SK-N-SH (cell line): ENCODE measurements at regions not wholly inside any gene's neighbourhood (a gene's known extent, or its start where the extent isn't known, plus 50 kb on each side); places are given as distances from the start of the nearest gene placed in this dataset.

Experiments
- CTCF ChIA-PET: fragments of 300-600, 350-600 bp; formaldehyde crosslinking; extraction: SDS; loops from one replicate; lab custom pipeline; 2021; lab: Yijun Ruan, JAX
- POLR2A ChIA-PET: fragments of 350-600 bp; sonication (Branson Sonifier 250); formaldehyde crosslinking; extraction: SDS; loops from one replicate; lab custom pipeline; 2020; ENCODE audit warnings: antibody characterized with exemption, inconsistent platforms; lab: Yijun Ruan, JAX
- DNase-seq: peaks from one replicate; pipeline ENCODE4 v3.0.0; 2012
- H2AFZ ChIP-seq: fragments of 200-600 bp; sonication (generic); 2 replicates; pipeline ENCODE4 v1.8.1; 2016; ENCODE audit warnings: antibody characterized with exemption, mild to moderate bottlenecking, low read depth
- H3F3A ChIP-seq: fragments of 200-600 bp; sonication (generic); replicated peaks from 2 replicates; pipeline ENCODE3; 2016; ENCODE audit warnings: antibody characterized with exemption, mild to moderate bottlenecking; ENCODE audit not compliant: insufficient read depth
- H3K27ac ChIP-seq, 2 experiments: fragments of 200-500 bp in 1 of 2; fragments of 200-600 bp in 1 of 2; sonication (Bioruptor generic) in 1 of 2; sonication (generic), shearing (Covaris generic) in 1 of 2; 2 replicates each; pipeline versions ENCODE4 v1.5.1 to v1.6.1; 2014 to 2016; ENCODE audit warnings: low read depth in 2 of 2, inconsistent platforms in 1 of 2, low read length in 1 of 2, mild to moderate bottlenecking in 1 of 2, mixed read lengths in 1 of 2
- H3K27me3 ChIP-seq: fragments of 200-600 bp; sonication (generic), shearing (Covaris generic); 2 replicates; pipeline ENCODE4 v1.6.1; 2016; ENCODE audit warnings: mixed run types; ENCODE audit not compliant: insufficient read depth
- H3K36me3 ChIP-seq, 2 experiments: fragments of 200-500 bp in 1 of 2; fragments of 200-600 bp in 1 of 2; sonication (Bioruptor generic) in 1 of 2; sonication (generic) in 1 of 2; replicated peaks in 1 of 2; 2 replicates each; pipeline versions ENCODE3 to v1.5.1; 2014 to 2016; ENCODE audit warnings: low read length in 1 of 2, mild to moderate bottlenecking in 1 of 2; ENCODE audit not compliant: insufficient read depth in 2 of 2, control insufficient read depth in 1 of 2
- H3K4me1 ChIP-seq, 2 experiments: fragments of 200-500 bp in 1 of 2; fragments of 200-600 bp in 1 of 2; sonication (Bioruptor generic) in 1 of 2; sonication (generic), shearing (Covaris generic) in 1 of 2; 2 replicates each; pipeline versions ENCODE4 v1.5.1 to v1.6.1; 2014 to 2016; ENCODE audit warnings: low read depth in 1 of 2, low read length in 1 of 2, mixed run types in 1 of 2; ENCODE audit not compliant: insufficient read depth in 2 of 2, control insufficient read depth in 1 of 2
- H3K4me2 ChIP-seq: fragments of 200-600 bp; sonication (generic), shearing (Covaris generic); 2 replicates; pipeline ENCODE4 v1.6.1; 2017; ENCODE audit warnings: mixed run types
- H3K4me3 ChIP-seq, 2 experiments: fragments of 200-500 bp in 1 of 2; fragments of 200-600 bp in 1 of 2; sonication (Bioruptor generic) in 1 of 2; sonication (generic), shearing (Covaris generic) in 1 of 2; 2 replicates each; pipeline versions ENCODE4 v1.5.1 to v1.8.1; 2014 to 2016; ENCODE audit warnings: low read depth in 2 of 2, inconsistent platforms in 1 of 2, low read length in 1 of 2, mild to moderate bottlenecking in 1 of 2, mixed read lengths in 1 of 2, moderate library complexity in 1 of 2
- H3K79me2 ChIP-seq: fragments of 200-600 bp; sonication (generic); 2 replicates; pipeline ENCODE4 v1.8.1; 2017; ENCODE audit warnings: mild to moderate bottlenecking; ENCODE audit not compliant: insufficient read depth
- H3K9ac ChIP-seq: fragments of 200-600 bp; sonication (generic); 2 replicates; pipeline ENCODE4 v1.6.1; 2017; ENCODE audit warnings: mixed run types
- H3K9me2 ChIP-seq: fragments of 200-600 bp; sonication (generic); 2 replicates; pipeline ENCODE4 v1.6.1; 2017; ENCODE audit warnings: mixed run types
- H3K9me3 ChIP-seq: fragments of 200-600 bp; sonication (generic); 2 replicates; pipeline ENCODE4 v1.6.1; 2017; ENCODE audit warnings: mixed run types, mild to moderate bottlenecking, moderate library complexity
- H4K20me1 ChIP-seq: fragments of 200-600 bp; sonication (generic); 2 replicates; pipeline ENCODE4 v1.6.1; 2017; ENCODE audit warnings: mild to moderate bottlenecking, mixed run types; ENCODE audit not compliant: insufficient read depth
- CHD2 ChIP-seq: fragments of 150-350 bp; IDR thresholded peaks from 2 replicates; pipeline ENCODE4 v1.6.1; 2018; ENCODE audit warnings: low read length; ENCODE audit not compliant: partially characterized antibody
- EP300 ChIP-seq, 2 experiments: IDR thresholded peaks; 2 replicates each; pipeline versions ENCODE4 v1.4.0 to v1.6.1; 2012; ENCODE audit warnings: borderline replicate concordance in 1 of 2, low read depth in 1 of 2, low read length in 1 of 2
- EZH2phosphoT487 ChIP-seq: fragments of 200-600 bp; sonication (generic); IDR thresholded peaks from 2 replicates; pipeline ENCODE4 v1.6.1; 2017; ENCODE audit warnings: low read depth, mixed run types, mild to moderate bottlenecking, antibody characterized with exemption, moderate library complexity, borderline replicate concordance
- FOXJ3 ChIP-seq: sonication (generic); formaldehyde crosslinking; IDR thresholded peaks from 2 replicates; pipeline ENCODE4 v1.5.1; 2020; ENCODE audit warnings: mild to moderate bottlenecking, missing genetic modification reagents
- FOXM1 ChIP-seq: IDR thresholded peaks from 2 replicates; pipeline ENCODE4 v1.4.0; 2012; ENCODE audit warnings: low read depth, mild to moderate bottlenecking
- GABPA ChIP-seq: IDR thresholded peaks from 2 replicates; pipeline ENCODE4 v1.4.0; 2012; ENCODE audit warnings: low read depth, mild to moderate bottlenecking
- GATA2 ChIP-seq: sonication (generic); formaldehyde crosslinking; IDR thresholded peaks from 2 replicates; pipeline ENCODE4 v1.5.0; 2020; ENCODE audit warnings: mild to moderate bottlenecking, missing genetic modification reagents
- MEF2A ChIP-seq: IDR thresholded peaks from 2 replicates; pipeline ENCODE4 v1.4.0; 2012; ENCODE audit warnings: low read depth, borderline replicate concordance
- MXI1 ChIP-seq: IDR thresholded peaks from 2 replicates; pipeline ENCODE4 v1.6.1; 2012; ENCODE audit warnings: mild to moderate bottlenecking, low read depth, low read length, improper control_type of control experiment
- NFIC ChIP-seq: IDR thresholded peaks from 2 replicates; pipeline ENCODE4 v1.4.0; 2012; ENCODE audit warnings: borderline replicate concordance
- NRF1 ChIP-seq: IDR thresholded peaks from 2 replicates; pipeline ENCODE4 v1.6.1; 2012; ENCODE audit warnings: low read depth, mild to moderate bottlenecking, low read length
- POLR2AphosphoS5 ChIP-seq: IDR thresholded peaks from 2 replicates; pipeline ENCODE4 v1.6.1; 2012; ENCODE audit warnings: low read depth, low read length
- RFX5 ChIP-seq: IDR thresholded peaks from 2 replicates; pipeline ENCODE4 v1.6.1; 2012; ENCODE audit warnings: mild to moderate bottlenecking, improper control_type of control experiment, low read length
- RXRA ChIP-seq: IDR thresholded peaks from 2 replicates; pipeline ENCODE4 v1.4.0; 2012; ENCODE audit warnings: low read depth, mild to moderate bottlenecking, borderline replicate concordance
- SIN3A ChIP-seq: IDR thresholded peaks from 2 replicates; pipeline ENCODE4 v1.6.1; 2012; ENCODE audit warnings: low read depth, mild to moderate bottlenecking, low read length, moderate library complexity, borderline replicate concordance
- TAF1 ChIP-seq: IDR thresholded peaks from 2 replicates; pipeline ENCODE4 v1.6.1; 2012; ENCODE audit warnings: low read depth, mild to moderate bottlenecking, low read length, moderate library complexity, borderline replicate concordance
- TCF12 ChIP-seq: IDR thresholded peaks from 2 replicates; pipeline ENCODE4 v1.4.0; 2012
- TEAD4 ChIP-seq: IDR thresholded peaks from 2 replicates; pipeline ENCODE4 v1.4.0; 2012; ENCODE audit warnings: mild to moderate bottlenecking, borderline replicate concordance; ENCODE audit not compliant: insufficient read depth
- YY1 ChIP-seq: IDR thresholded peaks from 2 replicates; pipeline ENCODE4 v1.4.0; 2012; ENCODE audit warnings: low read depth, mild to moderate bottlenecking
- WGBS: methylation state at CpG from one replicate; pipeline ENCODE4 v1.1.6; 2017; ENCODE audit warnings: low lambda C conversion rate; 5-methylcytosine and 5-hydroxymethylcytosine counted together
- TF ChIP-seq, protein P1 (sequence below): IDR thresholded peaks from 2 replicates; pipeline ENCODE4; 2012
- TF ChIP-seq, protein P2 (sequence below): fragments of 150-350 bp; IDR thresholded peaks from 2 replicates; pipeline ENCODE4 v1.6.1; 2016; ENCODE audit warnings: mild to moderate bottlenecking, low read depth, low read length

DNA sequence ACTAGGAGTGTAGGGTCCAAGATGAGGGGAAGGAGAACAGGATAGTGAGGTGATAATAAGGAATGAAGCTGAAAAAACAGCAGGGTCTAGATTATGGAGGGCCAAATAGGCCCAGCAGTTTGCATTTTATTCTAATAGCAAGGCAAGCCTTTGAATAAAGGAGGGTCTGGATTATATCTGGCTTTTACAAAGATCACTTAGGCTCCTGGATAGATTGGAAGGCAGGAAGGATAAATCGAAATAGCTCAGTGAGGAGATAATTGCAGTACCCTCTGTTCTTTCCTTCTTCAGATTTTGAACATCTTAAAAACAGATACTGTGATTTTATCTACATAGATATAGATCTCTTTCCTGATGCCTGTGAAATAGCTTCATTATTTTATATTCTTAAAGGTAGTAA lies 53.8 kb upstream of the PTGFR start:
- Histone ChIP-seq H3K4me2 (no peak overlapping the region), H3K79me2 (no peaks in the 10 kb centered on the region), H2AFZ (no peak overlapping the region), H3K27ac (no peak overlapping the region; a peak in 1 of 4 replicates), H4K20me1 (no peaks in the 10 kb centered on the region), H3F3A (peaks cover 8% of the 10 kb centered on the region), H3K27me3 (no peaks in the 10 kb centered on the region), H3K9ac (no peak overlapping the region), H3K4me3 (no peak overlapping the region), H3K9me2 (no peaks in the 10 kb centered on the region), H3K9me3 (peaks cover 11% of the 10 kb centered on the region; the same call in 1 of the 2 replicates), H3K36me3 (no peaks in the 10 kb centered on the region), H3K4me1 (peaks cover 0 to 4% of the 10 kb centered on the region in 2 experiments; a peak in 1 of 4 replicates)
- DNase-seq = no peak
- ChIA-PET POLR2A (no interaction called here), CTCF (interaction anchor here (0.8 to 1.1 kb wide), 2 partner anchors 13 to 67 kb away, joined by 3 to 5 read pairs; no protein-coding TSS in a partner anchor)
- 29% methylated on average over 1 of the region's 1 CpG for WGBS
- no peak for TF ChIP-seq MEF2A
- no peak for TF ChIP-seq SIN3A
- TF ChIP-seq TCF12 = peak; percentile 35; the same call in 1 of the 2 replicates
- TF ChIP-seq FOXM1 = peak; percentile 36; the same call in 1 of the 2 replicates

DNA sequence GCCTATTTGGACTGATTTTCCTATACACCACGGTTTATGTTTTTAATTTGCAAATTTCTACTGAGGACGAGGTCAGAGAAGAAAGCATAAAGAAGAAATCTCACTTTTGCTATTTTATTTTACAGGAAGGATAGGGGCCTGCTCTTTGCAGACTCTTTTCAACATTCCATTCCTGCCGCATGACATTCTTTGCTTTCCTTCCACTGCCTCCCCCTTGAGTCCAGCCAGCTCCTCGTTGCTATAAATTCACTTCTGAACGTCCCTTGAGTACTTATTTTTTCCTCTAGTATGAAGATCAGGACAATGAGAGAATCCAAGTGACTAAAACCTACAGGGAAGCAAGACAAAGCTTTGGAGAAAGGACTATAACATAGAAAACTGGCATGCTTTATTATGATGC lies 53.4 kb upstream of the PTGFR start:
- Histone ChIP-seq H3F3A (peaks cover 8% of the 10 kb centered on the region), H3K79me2 (no peaks in the 10 kb centered on the region), H2AFZ (no peak overlapping the region), H3K4me3 (no peak overlapping the region), H3K36me3 (no peaks in the 10 kb centered on the region), H3K4me1 (peaks cover 0 to 4% of the 10 kb centered on the region in 2 experiments; a peak in 1 of 4 replicates), H3K9ac (no peak overlapping the region), H4K20me1 (no peaks in the 10 kb centered on the region)
- CTCF ChIA-PET = interaction anchor here (0.8 to 1.1 kb wide), 2 partner anchors 13 to 67 kb away, joined by 3 to 5 read pairs; no protein-coding TSS in a partner anchor
- POLR2A ChIA-PET = no interaction called here
- no peak for TF ChIP-seq CHD2
- no peak for TF ChIP-seq RXRA
- TF ChIP-seq, protein P1, sequence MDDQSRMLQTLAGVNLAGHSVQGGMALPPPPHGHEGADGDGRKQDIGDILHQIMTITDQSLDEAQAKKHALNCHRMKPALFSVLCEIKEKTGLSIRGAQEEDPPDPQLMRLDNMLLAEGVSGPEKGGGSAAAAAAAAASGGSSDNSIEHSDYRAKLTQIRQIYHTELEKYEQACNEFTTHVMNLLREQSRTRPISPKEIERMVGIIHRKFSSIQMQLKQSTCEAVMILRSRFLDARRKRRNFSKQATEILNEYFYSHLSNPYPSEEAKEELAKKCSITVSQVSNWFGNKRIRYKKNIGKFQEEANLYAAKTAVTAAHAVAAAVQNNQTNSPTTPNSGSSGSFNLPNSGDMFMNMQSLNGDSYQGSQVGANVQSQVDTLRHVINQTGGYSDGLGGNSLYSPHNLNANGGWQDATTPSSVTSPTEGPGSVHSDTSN = 0 out of 2 replicates have a peak, but pooled peaks have one; percentile 12
- TF ChIP-seq, all 33 proteins: peak for 1
- H3K27me3 ChIP-seq = no peaks in the 10 kb centered on the region
- 56% methylated on average over 5 of the region's 5 CpGs for WGBS
- H3K9me3 ChIP-seq = peaks cover 11% of the 10 kb centered on the region; the same call in 1 of the 2 replicates
- peak overlapping the region in 1 of 2 experiments; percentile 39; a peak in 1 of 4 replicates for H3K27ac ChIP-seq
- no peak for DNase-seq
- H3K9me2 ChIP-seq = no peaks in the 10 kb centered on the region
- H3K4me2 ChIP-seq = no peak overlapping the region

DNA sequence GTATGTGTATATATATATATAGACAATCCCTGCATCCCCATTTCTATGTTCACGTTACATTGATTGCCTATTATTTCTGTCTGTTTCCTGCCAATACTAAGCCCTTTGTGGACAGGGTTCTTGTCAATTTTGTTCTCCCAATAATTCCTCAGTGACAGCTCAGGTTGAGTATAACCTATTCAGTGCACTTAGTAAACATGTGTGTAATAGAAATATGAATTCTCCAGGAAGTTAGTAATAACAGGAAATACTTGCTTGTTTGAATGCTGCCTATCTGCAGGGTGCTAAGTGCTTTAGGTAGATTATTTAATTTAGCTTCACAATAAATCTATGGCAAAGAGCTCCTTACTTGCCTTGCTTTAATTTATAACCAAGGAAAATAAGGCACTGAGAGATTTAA lies 52.8 kb upstream of the PTGFR start:
- Histone ChIP-seq H3K79me2 (no peaks in the 10 kb centered on the region), H3K4me1 (peaks cover 0 to 4% of the 10 kb centered on the region in 2 experiments; a peak in 1 of 4 replicates), H3K27ac (no peak overlapping the region), H3K9me3 (peaks cover 10% of the 10 kb centered on the region; the same call in 1 of the 2 replicates), H3K9ac (no peak overlapping the region), H3F3A (peaks cover 8% of the 10 kb centered on the region), H3K4me3 (no peak overlapping the region), H2AFZ (no peak overlapping the region), H3K36me3 (no peaks in the 10 kb centered on the region), H3K4me2 (no peak overlapping the region), H4K20me1 (no peaks in the 10 kb centered on the region), H3K27me3 (no peaks in the 10 kb centered on the region), H3K9me2 (no peaks in the 10 kb centered on the region)
- ChIA-PET POLR2A (no interaction called here), CTCF (interaction anchor here (1.1 kb wide), 1 partner anchor 68 kb away, joined by 5 read pairs; no protein-coding TSS in a partner anchor)
- WGBS = 89% methylated on average over 1 of the region's 1 CpG
- DNase-seq = no peak
- no peak for TF ChIP-seq MXI1
- no peak for TF ChIP-seq TEAD4
- no peak for TF ChIP-seq EZH2phosphoT487
- TF ChIP-seq FOXJ3 (CRISPR knock-in tag) = no peak
- no peak for TF ChIP-seq GABPA
- no peak for TF ChIP-seq POLR2AphosphoS5
- no peak for TF ChIP-seq YY1
- TF ChIP-seq NFIC = no peak
- no peak for TF ChIP-seq RFX5
- no peak for TF ChIP-seq GATA2 (CRISPR knock-in tag)
- TF ChIP-seq, protein P2, sequence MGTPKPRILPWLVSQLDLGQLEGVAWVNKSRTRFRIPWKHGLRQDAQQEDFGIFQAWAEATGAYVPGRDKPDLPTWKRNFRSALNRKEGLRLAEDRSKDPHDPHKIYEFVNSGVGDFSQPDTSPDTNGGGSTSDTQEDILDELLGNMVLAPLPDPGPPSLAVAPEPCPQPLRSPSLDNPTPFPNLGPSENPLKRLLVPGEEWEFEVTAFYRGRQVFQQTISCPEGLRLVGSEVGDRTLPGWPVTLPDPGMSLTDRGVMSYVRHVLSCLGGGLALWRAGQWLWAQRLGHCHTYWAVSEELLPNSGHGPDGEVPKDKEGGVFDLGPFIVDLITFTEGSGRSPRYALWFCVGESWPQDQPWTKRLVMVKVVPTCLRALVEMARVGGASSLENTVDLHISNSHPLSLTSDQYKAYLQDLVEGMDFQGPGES = no peak
- TF ChIP-seq TAF1 = no peak
- TF ChIP-seq EP300 (IDR thresholded peaks at IDR 0.05; ENCODE audit: borderline replicate concordance in 1 of 2, low read depth in 1 of 2, low read length in 1 of 2) = no peak
- no peak for TF ChIP-seq NRF1
